CD14-positive monocyte (primary cell): ENCODE measurements at regions not wholly inside any gene's neighbourhood (a gene's known extent, or its start where the extent isn't known, plus 50 kb on each side); places are given as distances from the start of the nearest gene placed in this dataset.

ENCODE experiments used
- DNase-seq, 3 donors: peaks; one replicate each; pipeline ENCODE4 v3.0.0-alpha.2; 2011 to 2022
- H2AFZ ChIP-seq: 2 replicates; pipeline ENCODE4 v1.6.0; 2012; ENCODE audit warnings: mild to moderate bottlenecking, low read depth, low read length, inconsistent platforms; ENCODE audit not compliant: insufficient read depth, poor library complexity, severe bottlenecking
- H3K27ac ChIP-seq, 2 donors: 1 replicate in 1 of 2; 2 replicates in 1 of 2; pipeline ENCODE4 v1.5.1; 2012 to 2013; ENCODE audit warnings: low read length in 2 of 2, control low read depth in 1 of 2, inconsistent platforms in 1 of 2, low read depth in 1 of 2, mild to moderate bottlenecking in 1 of 2
- H3K27me3 ChIP-seq, 2 donors: one replicate each; pipeline versions ENCODE4 v1.6.0 to v1.6.1; 2011 to 2013; ENCODE audit warnings: low read length in 2 of 2; ENCODE audit not compliant: control insufficient read depth in 2 of 2, insufficient read depth in 2 of 2
- H3K36me3 ChIP-seq, 2 donors: replicated peaks in 1 of 2; 1 replicate in 1 of 2; 2 replicates in 1 of 2; pipeline versions ENCODE4 v1.5.1 to v1.6.1; 2012 to 2013; ENCODE audit warnings: low read length in 2 of 2, control low read depth in 1 of 2, inconsistent platforms in 1 of 2, mild to moderate bottlenecking in 1 of 2; ENCODE audit not compliant: insufficient read depth in 2 of 2, control insufficient read depth in 1 of 2
- H3K4me1 ChIP-seq, 2 donors: 1 replicate in 1 of 2; 2 replicates in 1 of 2; pipeline versions ENCODE4 v1.5.1 to v1.6.1; 2012 to 2013; ENCODE audit warnings: low read length in 2 of 2, control low read depth in 1 of 2, inconsistent platforms in 1 of 2, mild to moderate bottlenecking in 1 of 2, moderate library complexity in 1 of 2; ENCODE audit not compliant: insufficient read depth in 2 of 2, control insufficient read depth in 1 of 2
- H3K4me2 ChIP-seq: replicated peaks from 2 replicates; pipeline ENCODE3; 2012; ENCODE audit warnings: low read length, moderate library complexity, mild to moderate bottlenecking; ENCODE audit not compliant: poor library complexity, severe bottlenecking; ENCODE audit errors: extremely low read depth
- H3K4me3 ChIP-seq, 3 experiments: fragments of 200-600 bp in 1 of 3; sonication (generic) in 1 of 3; replicated peaks in 1 of 3; 1 replicate in 2 of 3; 2 replicates in 1 of 3; pipeline ENCODE4 v1.5.1; 2011 to 2013; ENCODE audit warnings: low read length in 3 of 3, mild to moderate bottlenecking in 3 of 3, control low read depth in 2 of 3, low read depth in 2 of 3, inconsistent platforms in 1 of 3, moderate library complexity in 1 of 3
- H3K79me2 ChIP-seq: 2 replicates; pipeline ENCODE4 v1.6.0; 2012; ENCODE audit warnings: mild to moderate bottlenecking, control low read depth, inconsistent platforms, low read length, moderate library complexity; ENCODE audit not compliant: insufficient read depth
- H3K9ac ChIP-seq: 2 replicates; pipeline ENCODE4 v1.6.0; 2017; ENCODE audit warnings: low read length, mild to moderate bottlenecking; ENCODE audit not compliant: insufficient read depth, poor library complexity, severe bottlenecking
- H3K9me3 ChIP-seq, 2 donors: replicated peaks in 1 of 2; 1 replicate in 1 of 2; 2 replicates in 1 of 2; pipeline versions ENCODE4 v1.5.1 to v1.6.1; 2012 to 2013; ENCODE audit warnings: low read length in 2 of 2, control low read depth in 1 of 2; ENCODE audit not compliant: control insufficient read depth in 1 of 2, insufficient read depth in 1 of 2
- H4K20me1 ChIP-seq: 2 replicates; pipeline ENCODE4 v1.6.0; 2012; ENCODE audit warnings: mild to moderate bottlenecking, low read length, control low read depth, moderate library complexity; ENCODE audit not compliant: insufficient read depth
- H3K27ac Mint-ChIP-seq, 7 donors: one replicate each; pipeline ENCODE4 v1.8.0; 2020; ENCODE audit warnings: mild to moderate bottlenecking in 7 of 7, mixed read lengths in 7 of 7, moderate library complexity in 6 of 7, inconsistent platforms in 2 of 7
- H3K27me3 Mint-ChIP-seq, 3 donors: one replicate each; pipeline ENCODE4 v1.8.0; 2021 to 2022; ENCODE audit warnings: low read depth in 3 of 3, mild to moderate bottlenecking in 3 of 3, mixed read lengths in 3 of 3, moderate library complexity in 3 of 3, inconsistent platforms in 1 of 3
- H3K36me3 Mint-ChIP-seq, 2 donors: one replicate each; pipeline ENCODE4 v1.8.0; 2020; ENCODE audit warnings: mixed read lengths in 2 of 2, inconsistent platforms in 1 of 2, mild to moderate bottlenecking in 1 of 2
- H3K4me1 Mint-ChIP-seq: one replicate; pipeline ENCODE4 v1.8.0; 2020; ENCODE audit warnings: mild to moderate bottlenecking, mixed read lengths
- H3K4me3 Mint-ChIP-seq, 2 donors: one replicate each; pipeline ENCODE4 v1.8.0; 2020; ENCODE audit warnings: mild to moderate bottlenecking in 2 of 2, mixed read lengths in 2 of 2, moderate library complexity in 1 of 2
- H3K9me3 Mint-ChIP-seq, 7 donors: one replicate each; pipeline ENCODE4 v1.8.0; 2020 to 2022; ENCODE audit warnings: mixed read lengths in 7 of 7, mild to moderate bottlenecking in 6 of 7, moderate library complexity in 6 of 7, inconsistent platforms in 2 of 7
- WGBS: methylation state at CpG from one replicate; pipeline ENCODE4 v1.1.5; 2013; ENCODE audit warnings: missing lambda C conversion rate; ENCODE audit not compliant: insufficient coverage; 5-methylcytosine and 5-hydroxymethylcytosine counted together
- intact Hi-C, 2 donors: fragments of 100-400 bp; cut with micrococcal nuclease; formaldehyde crosslinking; loops; one replicate each; pipeline versions ENCODE4 v1.15.0 to v1.15.1; 2023
- TF ChIP-seq, protein P1 (sequence below): fragments of 200-600 bp; IDR thresholded peaks from one replicate; pipeline ENCODE4 v1.8.0; 2022; ENCODE audit warnings: antibody characterized with exemption, mild to moderate bottlenecking

DNA sequence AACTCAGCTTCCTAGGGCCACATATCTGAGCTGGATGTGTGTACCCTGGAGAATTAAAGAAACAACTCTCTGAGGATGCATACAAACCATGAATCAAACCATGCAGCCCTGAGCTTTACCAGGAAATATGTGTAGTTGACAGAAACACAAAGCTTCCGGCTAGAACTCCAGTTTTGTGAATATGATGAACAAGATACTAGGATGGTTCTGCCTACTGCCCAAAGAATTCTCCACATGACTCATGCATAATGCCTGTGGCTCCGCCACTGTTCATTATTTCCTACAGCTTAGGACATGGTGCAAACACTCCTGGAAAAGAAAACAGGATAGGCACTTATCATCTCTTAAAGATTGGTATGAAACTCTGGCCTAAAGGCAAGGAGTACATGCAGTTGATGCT is 343.4 kb downstream of the DNAH5 start:
- WGBS, result no CpG with 5 or more reads among the region's 2 CpGs
- no peak overlapping the region for H3K4me3 Mint-ChIP-seq
- H3K27me3 ChIP-seq, result no peaks in the 10 kb centered on the region

DNA sequence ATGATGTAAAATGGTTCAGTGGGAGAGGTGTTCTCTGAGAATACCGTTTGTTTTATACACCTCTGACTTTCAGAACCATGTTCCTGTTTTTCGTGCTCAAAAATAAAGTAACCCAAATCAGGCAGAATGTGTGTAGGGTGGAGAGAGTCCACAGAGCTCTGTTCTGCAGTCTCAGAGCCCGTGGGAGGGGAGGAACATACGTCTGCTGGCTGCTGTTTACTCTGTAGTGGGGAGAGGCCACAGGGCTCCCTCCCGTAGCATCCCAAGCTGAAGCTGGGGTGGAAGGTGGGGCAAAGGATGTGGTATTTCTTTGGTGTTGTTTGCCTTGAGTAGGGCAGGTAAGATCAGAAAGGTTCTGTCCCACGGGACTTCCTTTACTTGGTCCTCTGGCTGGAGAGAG is 348.5 kb downstream of the DNAH5 start:
- Histone ChIP-seq H3K4me2 (no peak overlapping the region), H4K20me1 (no peaks in the 10 kb centered on the region), H3K9me3 (no peaks in the 10 kb centered on the region), H3K36me3 (no peaks in the 10 kb centered on the region), H3K79me2 (no peaks in the 10 kb centered on the region), H2AFZ (no peak overlapping the region), H3K4me3 (no peak overlapping the region), H3K4me1 (peaks cover 3 to 4% of the 10 kb centered on the region in 2 donors), H3K27ac (no peak overlapping the region), H3K27me3 (no peaks in the 10 kb centered on the region), H3K9ac (no peak overlapping the region)
- WGBS, result 82% methylated on average over 4 of the region's 6 CpGs
- TF ChIP-seq, protein P1, sequence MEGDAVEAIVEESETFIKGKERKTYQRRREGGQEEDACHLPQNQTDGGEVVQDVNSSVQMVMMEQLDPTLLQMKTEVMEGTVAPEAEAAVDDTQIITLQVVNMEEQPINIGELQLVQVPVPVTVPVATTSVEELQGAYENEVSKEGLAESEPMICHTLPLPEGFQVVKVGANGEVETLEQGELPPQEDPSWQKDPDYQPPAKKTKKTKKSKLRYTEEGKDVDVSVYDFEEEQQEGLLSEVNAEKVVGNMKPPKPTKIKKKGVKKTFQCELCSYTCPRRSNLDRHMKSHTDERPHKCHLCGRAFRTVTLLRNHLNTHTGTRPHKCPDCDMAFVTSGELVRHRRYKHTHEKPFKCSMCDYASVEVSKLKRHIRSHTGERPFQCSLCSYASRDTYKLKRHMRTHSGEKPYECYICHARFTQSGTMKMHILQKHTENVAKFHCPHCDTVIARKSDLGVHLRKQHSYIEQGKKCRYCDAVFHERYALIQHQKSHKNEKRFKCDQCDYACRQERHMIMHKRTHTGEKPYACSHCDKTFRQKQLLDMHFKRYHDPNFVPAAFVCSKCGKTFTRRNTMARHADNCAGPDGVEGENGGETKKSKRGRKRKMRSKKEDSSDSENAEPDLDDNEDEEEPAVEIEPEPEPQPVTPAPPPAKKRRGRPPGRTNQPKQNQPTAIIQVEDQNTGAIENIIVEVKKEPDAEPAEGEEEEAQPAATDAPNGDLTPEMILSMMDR, result no peak
- no peak for DNase-seq
- Mint-ChIP-seq H3K36me3 (no peaks in the 10 kb centered on the region), H3K9me3 (peaks cover 0 to 14% (median 10%) of the 10 kb centered on the region in 7 donors), H3K27me3 (peaks cover 0 to 2% (median 0%) of the 10 kb centered on the region in 3 donors), H3K4me1 (peaks cover 15% of the 10 kb centered on the region), H3K4me3 (no peak overlapping the region), H3K27ac (no peak overlapping the region)
- intact Hi-C loops, result no loop called here

More for the DNA sequence above, 343.4 kb downstream of the DNAH5 start:
- Mint-ChIP-seq H3K9me3 (peaks cover 2 to 10% (median 5%) of the 10 kb centered on the region in 7 donors), H3K27me3 (peaks cover 0 to 3% (median 2%) of the 10 kb centered on the region in 3 donors), H3K4me1 (no peaks in the 10 kb centered on the region), H3K36me3 (no peaks in the 10 kb centered on the region), H3K27ac (no peak overlapping the region)
- no peak overlapping the region for H2AFZ ChIP-seq
- no peak overlapping the region for H3K9ac ChIP-seq
- no peak overlapping the region for H3K4me2 ChIP-seq
- TF ChIP-seq, protein P1, result no peak
- H3K4me1 ChIP-seq, result no peaks in the 10 kb centered on the region
- no peaks in the 10 kb centered on the region for H3K9me3 ChIP-seq
- DNase-seq, result no peak
- H3K27ac ChIP-seq, result no peak overlapping the region
- H3K79me2 ChIP-seq, result no peaks in the 10 kb centered on the region
- no peak overlapping the region for H3K4me3 ChIP-seq
- intact Hi-C loops, result no loop called here
- no peaks in the 10 kb centered on the region for H4K20me1 ChIP-seq
- H3K36me3 ChIP-seq, result no peaks in the 10 kb centered on the region
